CD4-positive, alpha-beta T cell (primary cell): ENCODE measurements at regions not wholly inside any gene's neighbourhood (a gene's known extent, or its start where the extent isn't known, plus 50 kb on each side); places are given as distances from the start of the nearest gene placed in this dataset.

Experiments
- ATAC-seq: fragments of 200-7000 bp; cut with Tn5 transposase; one replicate; pipeline ENCODE4 v1.10.0; 2022; ENCODE audit warnings: mild to moderate bottlenecking; ENCODE audit not compliant: poor library complexity
- CTCF ChIA-PET: fragments of 350-600 bp; sonication (Branson Sonifier 250); formaldehyde crosslinking; loops from one replicate; lab custom pipeline; 2021; ENCODE audit warnings: antibody characterized with exemption, inconsistent platforms; lab: Charles Lee
- POLR2A ChIA-PET: fragments of 350-600 bp; sonication (Branson Sonifier 250); formaldehyde crosslinking; loops from one replicate; lab custom pipeline; 2021; ENCODE audit warnings: antibody characterized with exemption, inconsistent platforms; lab: Charles Lee
- DNase-seq, 14 experiments: peaks; one replicate each; pipeline ENCODE4 v3.0.0-alpha.2; 2013 to 2020; ENCODE audit warnings: mixed read lengths in 2 of 14
- H3K27ac ChIP-seq, 2 donors: one replicate each; pipeline versions ENCODE4 v1.5.1 to v1.7.0; 2013; ENCODE audit warnings: low read length in 2 of 2, low read depth in 1 of 2, mild to moderate bottlenecking in 1 of 2
- H3K27me3 ChIP-seq, 2 experiments: 1 replicate in 1 of 2; 2 replicates in 1 of 2; pipeline versions ENCODE4 v1.6.1 to v1.7.0; 2013; ENCODE audit warnings: low read length in 2 of 2, control low read depth in 1 of 2, mild to moderate bottlenecking in 1 of 2, moderate library complexity in 1 of 2; ENCODE audit not compliant: insufficient read depth in 2 of 2, control insufficient read depth in 1 of 2
- H3K36me3 ChIP-seq: one replicate; pipeline ENCODE4 v1.6.1; 2013; ENCODE audit warnings: low read length, control low read depth; ENCODE audit not compliant: insufficient read depth
- H3K4me1 ChIP-seq: one replicate; pipeline ENCODE4 v1.6.1; 2013; ENCODE audit warnings: low read length, control low read depth; ENCODE audit not compliant: insufficient read depth
- H3K4me3 ChIP-seq: one replicate; pipeline ENCODE4 v1.5.1; 2013; ENCODE audit warnings: mild to moderate bottlenecking, low read length, moderate library complexity
- H3K9me3 ChIP-seq, 2 experiments: 1 replicate in 1 of 2; 2 replicates in 1 of 2; pipeline versions ENCODE4 v1.6.1 to v1.7.0; 2013; ENCODE audit warnings: low read length in 2 of 2, mild to moderate bottlenecking in 2 of 2, control low read depth in 1 of 2, moderate library complexity in 1 of 2; ENCODE audit not compliant: control insufficient read depth in 1 of 2, insufficient read depth in 1 of 2
- H3K27ac Mint-ChIP-seq: one replicate; pipeline ENCODE4 v1.8.0; 2020; ENCODE audit warnings: mixed read lengths
- H3K27me3 Mint-ChIP-seq: one replicate; pipeline ENCODE4 v1.8.0; 2021; ENCODE audit warnings: mixed read lengths
- H3K36me3 Mint-ChIP-seq: one replicate; pipeline ENCODE4 v1.8.0; 2021; ENCODE audit warnings: low read depth, mixed read lengths
- H3K4me1 Mint-ChIP-seq: one replicate; pipeline ENCODE4 v1.8.0; 2021; ENCODE audit warnings: low read depth, mixed read lengths
- H3K4me3 Mint-ChIP-seq: one replicate; pipeline ENCODE4 v1.8.0; 2020; ENCODE audit warnings: mild to moderate bottlenecking, mixed read lengths
- H3K9me3 Mint-ChIP-seq: one replicate; pipeline ENCODE4 v1.8.0; 2020; ENCODE audit warnings: mixed read lengths
- CTCF ChIP-seq: fragments of 200-600 bp; IDR thresholded peaks from one replicate; pipeline ENCODE4 v1.8.0; 2022; ENCODE audit warnings: antibody characterized with exemption, mild to moderate bottlenecking
- intact Hi-C, 2 experiments: fragments of 100-400 bp; cut with DNase I in 1 of 2; cut with micrococcal nuclease in 1 of 2; formaldehyde crosslinking; loops; one replicate each; pipeline versions ENCODE4 v1.15.1 to v1.9.0; 2023 to 2025; cut with DNase I, micrococcal nuclease

GRCh38 chr15:27648359-27648758 lies 450.8 kb downstream of the OCA2 start:
- Histone ChIP-seq H3K4me1 (no peaks in the 10 kb centered on the region), H3K27me3 (no peaks in the 10 kb centered on the region), H3K27ac (no peak overlapping the region), H3K4me3 (no peak overlapping the region), H3K9me3 (peaks cover 0 to 6% of the 10 kb centered on the region in 2 experiments), H3K36me3 (no peaks in the 10 kb centered on the region)
- POLR2A ChIA-PET = no interaction called here
- CTCF ChIA-PET = no interaction called here
- Mint-ChIP-seq H3K4me3 (no peak overlapping the region), H3K36me3 (no peaks in the 10 kb centered on the region), H3K9me3 (peaks cover 5% of the 10 kb centered on the region), H3K27me3 (no peaks in the 10 kb centered on the region), H3K4me1 (no peaks in the 10 kb centered on the region), H3K27ac (no peak overlapping the region)
- ATAC-seq (no peak), DNase-seq (no peak)
- TF ChIP-seq CTCF = no peak
- intact Hi-C loops = no loop called here

- no peaks in the 10 kb centered on the region for H3K27me3 Mint-ChIP-seq
- ATAC-seq (no peak), DNase-seq (no peak)
- H3K9me3 Mint-ChIP-seq = peaks cover 15% of the 10 kb centered on the region
- intact Hi-C loops = no loop called here
- Histone ChIP-seq H3K36me3 (no peaks in the 10 kb centered on the region), H3K9me3 (peaks cover 3 to 7% of the 10 kb centered on the region in 2 experiments), H3K4me3 (no peak overlapping the region), H3K27ac (no peak overlapping the region), H3K27me3 (no peaks in the 10 kb centered on the region), H3K4me1 (no peaks in the 10 kb centered on the region)
- no peaks in the 10 kb centered on the region for H3K4me1 Mint-ChIP-seq
- ChIA-PET POLR2A (no interaction called here), CTCF (no interaction called here)
- H3K4me3 Mint-ChIP-seq = no peak overlapping the region
- no peak overlapping the region for H3K27ac Mint-ChIP-seq
- H3K36me3 Mint-ChIP-seq = no peaks in the 10 kb centered on the region
- no peak for TF ChIP-seq CTCF
Measured at GRCh38 chr15:27646531-27646930, 452.6 kb downstream of the OCA2 start.

GRCh38 chr15:27645672-27646071 lies 453.4 kb downstream of the OCA2 start:
- H3K4me3 Mint-ChIP-seq = no peak overlapping the region
- no peaks in the 10 kb centered on the region for H3K27me3 Mint-ChIP-seq
- no peaks in the 10 kb centered on the region for H3K36me3 Mint-ChIP-seq
- H3K27ac Mint-ChIP-seq = no peak overlapping the region
- ChIA-PET POLR2A (no interaction called here), CTCF (no interaction called here)
- H3K9me3 Mint-ChIP-seq = peaks cover 14% of the 10 kb centered on the region
- Histone ChIP-seq H3K36me3 (no peaks in the 10 kb centered on the region), H3K4me1 (no peaks in the 10 kb centered on the region), H3K4me3 (no peak overlapping the region), H3K27ac (no peak overlapping the region), H3K9me3 (peaks cover 3 to 7% of the 10 kb centered on the region in 2 experiments), H3K27me3 (no peaks in the 10 kb centered on the region)
- TF ChIP-seq CTCF = no peak
- DNase-seq (no peak), ATAC-seq (no peak)
- H3K4me1 Mint-ChIP-seq = no peaks in the 10 kb centered on the region
- intact Hi-C loops = no loop called here
